ENCODE measurements at regions not wholly inside any gene's neighbourhood (a gene's known extent, or its start where the extent isn't known, plus 50 kb on each side); places are given as distances from the start of the nearest gene placed in this dataset.

DNA sequence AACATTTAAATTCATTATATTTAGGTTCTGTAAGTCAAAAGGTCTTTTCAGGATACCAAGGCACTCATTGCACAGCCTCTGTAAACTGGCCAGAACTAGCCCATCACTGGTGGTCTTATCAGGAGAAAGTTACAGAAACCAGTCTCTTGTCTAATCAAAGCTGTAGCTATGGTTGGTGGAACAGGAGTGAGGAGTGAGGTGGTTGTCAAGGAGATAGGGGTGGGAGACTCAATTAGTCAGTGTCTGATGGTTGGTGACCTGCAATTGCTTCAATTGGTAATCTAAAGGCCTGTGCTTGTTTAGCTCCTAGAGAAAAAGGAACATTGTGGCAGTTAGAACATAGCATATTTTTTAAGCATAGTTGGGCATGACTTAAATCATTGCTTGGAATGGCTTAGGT, 458.6 kb upstream of the CDH2 start:
- TF ChIP-seq GATA2 (IDR thresholded peaks at IDR 0.05; ENCODE audit: low read depth, low read length) (no peak), GATA3 (IDR thresholded peaks at IDR 0.05; ENCODE audit: low read depth, low read length) (no peak)

All from SH-SY5Y (cell line).